GM12891 (cell line): ENCODE measurements at regions not wholly inside any gene's neighbourhood (a gene's known extent, or its start where the extent isn't known, plus 50 kb on each side); places are given as distances from the start of the nearest gene placed in this dataset.

Source experiments
- POLR2A ChIP-seq: IDR thresholded peaks from 2 replicates; pipeline ENCODE4 v1.6.1; 2011; ENCODE audit warnings: low read depth, low read length, control low read depth
- POLR2AphosphoS5 ChIP-seq: IDR thresholded peaks from 2 replicates; pipeline ENCODE4 v1.6.1; 2011; ENCODE audit warnings: low read depth, low read length, control low read depth
- POU2F2 ChIP-seq: IDR thresholded peaks from 2 replicates; pipeline ENCODE4 v1.6.1; 2011; ENCODE audit warnings: low read depth, mild to moderate bottlenecking, control low read depth, low read length, moderate library complexity
- TAF1 ChIP-seq: IDR thresholded peaks from 2 replicates; pipeline ENCODE4 v1.6.1; 2011; ENCODE audit warnings: low read depth, low read length, control low read depth

DNA sequence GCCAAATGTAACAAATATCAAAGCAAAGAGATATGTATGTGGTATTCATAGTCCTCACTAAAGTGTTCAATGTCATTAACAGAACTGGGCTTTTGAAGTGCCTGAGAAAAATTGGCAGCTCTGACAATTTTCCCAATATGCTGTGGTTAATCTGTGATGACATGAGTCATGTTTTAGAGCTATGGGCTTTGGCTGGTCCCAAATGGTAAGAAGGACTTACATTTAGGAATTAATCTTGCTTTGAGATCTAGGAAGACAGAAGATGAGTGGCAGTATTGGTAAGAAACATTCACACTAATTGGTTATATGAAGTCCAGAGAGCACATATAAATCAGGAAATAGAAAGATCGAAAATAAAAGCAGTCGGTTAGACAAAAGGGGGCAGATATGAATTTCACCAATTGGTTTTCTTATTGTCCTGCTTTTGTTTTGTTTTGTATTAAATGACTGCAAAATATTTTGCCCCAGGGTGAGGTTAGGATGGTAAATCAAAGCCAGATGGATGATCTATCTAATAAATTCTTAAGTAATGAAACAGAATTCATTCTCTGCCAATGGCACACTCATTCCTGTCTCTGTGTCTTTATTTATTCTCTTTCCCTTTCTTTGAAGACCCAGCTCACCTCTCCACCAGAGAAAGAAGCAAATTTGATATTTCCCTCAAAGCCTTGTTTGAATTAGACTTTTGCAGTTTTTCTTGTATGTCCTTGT lies 993.1 kb downstream of the RPA4 start:
- no peak for TF ChIP-seq POU2F2
- no peak for TF ChIP-seq POLR2A
- no peak for TF ChIP-seq POLR2AphosphoS5
- TF ChIP-seq TAF1: no peak
